LNCAP (cell line): ENCODE measurements at regions not wholly inside any gene's neighbourhood (a gene's known extent, or its start where the extent isn't known, plus 50 kb on each side); places are given as distances from the start of the nearest gene placed in this dataset.

Experiments used
- CTCF ChIP-seq: fragments of 450-650 bp; IDR thresholded peaks from 2 replicates; pipeline ENCODE4 v1.5.1; 2017; ENCODE audit warnings: mild to moderate bottlenecking

- TF ChIP-seq CTCF: no peak
These were observed 808.3 kb downstream of the RPA4 start for GRCh38 chrX:97691901-97692455.

GRCh38 chrX:97692575-97692974 is 808.9 kb downstream of the RPA4 start:
- TF ChIP-seq CTCF: no peak

- no peak for TF ChIP-seq CTCF
These were observed 816.8 kb downstream of the RPA4 start for GRCh38 chrX:97700547-97700946.

- TF ChIP-seq CTCF: no peak
These were observed 820.8 kb downstream of the RPA4 start for GRCh38 chrX:97704474-97704873.

GRCh38 chrX:97704881-97705280 is 821.2 kb downstream of the RPA4 start:
- no peak for TF ChIP-seq CTCF

GRCh38 chrX:97705936-97706335 is 822.2 kb downstream of the RPA4 start:
- no peak for TF ChIP-seq CTCF

- TF ChIP-seq CTCF: no peak
These were observed 830.4 kb downstream of the RPA4 start for GRCh38 chrX:97714072-97714471.

- no peak for TF ChIP-seq CTCF
These were observed 844.5 kb downstream of the RPA4 start for GRCh38 chrX:97728215-97728614.
